NCI-H748 treated with DMSO at 0.1 percent for 48 hours (cell line): ENCODE measurements at regions not wholly inside any gene's neighbourhood (a gene's known extent, or its start where the extent isn't known, plus 50 kb on each side); places are given as distances from the start of the nearest gene placed in this dataset.
"Not testable (repeated sequence)": the region's sequence is repeated elsewhere in the genome, so short reads cannot be mapped to it uniquely, and the experiment has no call there.

Source experiments
- DNase-seq: peaks from one replicate; lab custom pipeline; 2025; lab: John Stamatoyannopoulos, UW

- no peak for DNase-seq
Observed at GRCh38 chr4:120636120-120636630, 286.4 kb downstream of the PRDM5 start.

DNA sequence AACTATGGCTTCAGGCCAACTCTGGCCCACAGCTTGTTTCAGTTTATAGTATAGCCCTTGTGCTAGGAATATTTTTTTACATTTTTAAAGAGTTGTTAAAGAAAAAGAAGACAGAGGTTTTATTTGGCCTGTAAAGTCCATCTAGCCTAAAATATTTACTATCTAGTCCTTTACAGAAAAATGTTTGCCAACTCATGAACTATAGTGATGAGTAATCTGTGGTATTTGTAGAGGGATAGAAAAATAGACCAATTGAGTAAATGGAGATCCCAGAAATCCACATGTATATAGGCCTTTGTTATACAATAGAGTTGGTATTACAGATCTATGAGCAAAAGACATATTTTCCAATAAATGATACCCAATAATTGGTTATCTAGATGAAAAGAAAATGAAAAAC lies 288.7 kb downstream of the PRDM5 start:
- no peak for DNase-seq

- no peak for DNase-seq
Observed at GRCh38 chr4:120630427-120630826, 292.1 kb downstream of the PRDM5 start.

DNA sequence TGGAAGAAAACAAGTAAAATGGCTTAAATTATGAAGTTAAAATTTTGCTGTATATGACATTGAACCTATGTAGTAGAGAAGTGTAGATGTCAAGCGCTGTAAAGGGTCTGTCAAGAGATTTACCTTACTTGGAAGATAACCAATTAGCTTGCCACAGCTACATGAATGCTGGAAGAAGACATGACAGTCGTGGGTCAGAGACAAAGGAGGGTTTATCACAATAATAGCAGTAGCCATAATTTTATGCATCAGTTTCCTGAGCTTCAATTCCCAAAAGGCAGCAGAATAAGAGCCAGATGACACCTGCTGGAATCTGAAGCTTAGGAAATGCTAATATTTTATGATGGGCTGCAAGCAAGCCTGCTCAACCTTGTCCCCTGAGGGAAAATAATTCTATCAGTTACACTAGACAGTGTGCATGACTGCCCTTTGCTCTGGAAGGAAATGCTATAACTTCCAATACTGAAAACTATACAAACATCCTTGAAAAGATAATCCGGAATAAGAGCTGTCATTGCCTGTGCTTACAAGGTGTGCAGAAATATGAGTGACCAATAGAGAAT lies 292.9 kb downstream of the PRDM5 start:
- no peak for DNase-seq

DNA sequence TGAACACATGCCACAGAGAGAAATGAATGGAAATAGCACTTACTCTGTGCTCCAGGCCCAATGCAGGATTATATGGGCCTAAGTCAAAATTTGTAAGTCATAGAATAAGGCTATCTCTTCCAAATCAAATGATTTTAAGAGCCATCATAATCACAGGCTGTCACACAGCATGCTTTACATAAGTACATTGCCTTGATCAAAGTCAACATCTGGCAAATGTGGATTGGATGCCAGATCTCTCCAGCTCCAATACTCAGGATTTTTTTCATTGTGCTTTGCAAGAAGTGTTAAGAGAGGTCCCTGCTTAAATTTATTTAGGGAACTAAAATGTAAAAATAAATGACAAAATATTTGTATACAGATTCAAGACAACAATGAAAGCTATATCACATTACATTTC lies 299.9 kb downstream of the PRDM5 start:
- DNase-seq, result no peak

- DNase-seq, result no peak
Observed at GRCh38 chr4:120617171-120617570, 305.4 kb downstream of the PRDM5 start.

GRCh38 chr4:120616041-120616440 lies 306.5 kb downstream of the PRDM5 start:
- DNase-seq, result no peak

GRCh38 chr4:120613778-120614177 lies 308.7 kb downstream of the PRDM5 start:
- DNase-seq, result no peak

GRCh38 chr4:120611092-120611491 lies 311.4 kb downstream of the PRDM5 start:
- DNase-seq, result no peak

GRCh38 chr4:120591038-120591437 lies 331.5 kb downstream of the PRDM5 start:
- no peak for DNase-seq

DNA sequence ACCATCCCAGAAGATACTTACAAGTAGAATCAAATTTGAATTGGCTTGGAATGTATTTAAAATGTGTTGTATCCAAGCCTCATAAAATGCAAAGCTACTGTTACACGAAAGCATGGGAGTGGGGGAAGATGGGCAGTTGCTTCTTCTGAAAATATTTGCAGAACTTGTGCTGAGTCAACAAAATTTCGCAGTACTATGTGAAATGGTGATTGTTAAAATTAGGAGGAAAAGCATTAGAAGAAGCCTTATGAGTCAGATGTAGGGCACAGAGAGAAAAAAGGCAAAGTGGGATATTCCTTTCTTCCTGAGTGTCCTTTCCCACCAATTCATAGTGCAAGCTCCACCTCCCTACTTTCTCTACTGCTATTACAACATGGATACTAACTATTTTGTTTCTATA lies 332.7 kb downstream of the PRDM5 start:
- no peak for DNase-seq

DNA sequence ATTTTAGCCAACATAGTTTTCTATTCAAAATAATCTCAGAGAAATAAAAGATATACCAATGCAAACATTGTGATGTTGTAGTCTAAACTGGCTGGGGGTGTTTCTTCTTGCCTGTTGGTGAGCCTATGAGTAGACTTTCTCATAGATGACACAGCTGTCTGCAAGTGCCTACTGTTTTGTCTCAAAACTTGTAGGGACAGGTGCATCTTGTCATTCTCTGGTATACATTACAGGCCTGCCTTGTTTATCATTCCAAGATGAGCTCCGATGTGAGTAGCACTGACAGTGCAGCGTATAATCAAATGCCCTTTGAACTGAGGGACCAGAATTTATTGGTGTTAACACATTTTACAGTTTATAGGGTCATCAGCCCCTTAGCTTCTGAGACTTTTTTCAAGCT lies 353.8 kb downstream of the PRDM5 start:
- DNase-seq, result no peak

- DNase-seq, result no peak
Observed at GRCh38 chr4:120561648-120562047, 360.9 kb downstream of the PRDM5 start.

DNA sequence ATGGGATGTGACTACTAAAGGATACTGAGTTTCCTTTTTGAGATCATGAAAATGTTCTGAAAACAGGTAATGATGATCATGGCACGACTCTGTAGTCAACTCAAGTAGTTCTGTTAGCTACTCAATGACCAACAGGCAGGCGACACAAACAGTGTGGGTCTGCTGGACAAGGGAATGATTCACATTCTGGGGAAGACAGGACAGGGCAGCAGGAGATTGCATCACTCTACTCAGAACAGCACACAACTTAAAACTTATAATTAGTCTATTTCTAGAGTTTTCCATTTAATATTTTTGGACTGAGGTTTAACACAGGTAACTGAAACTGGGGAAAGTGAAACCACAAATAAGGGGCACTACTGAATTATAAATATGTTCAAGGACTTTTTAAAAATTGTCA lies 365.2 kb downstream of the PRDM5 start:
- no peak for DNase-seq

GRCh38 chr4:120555058-120555457 lies 367.5 kb downstream of the PRDM5 start:
- DNase-seq, result no peak

GRCh38 chr4:120554086-120554485 lies 368.4 kb downstream of the PRDM5 start:
- DNase-seq, result no peak

GRCh38 chr4:120550624-120551220 lies 371.8 kb downstream of the PRDM5 start:
- DNase-seq, result not testable (repeated sequence)

DNA sequence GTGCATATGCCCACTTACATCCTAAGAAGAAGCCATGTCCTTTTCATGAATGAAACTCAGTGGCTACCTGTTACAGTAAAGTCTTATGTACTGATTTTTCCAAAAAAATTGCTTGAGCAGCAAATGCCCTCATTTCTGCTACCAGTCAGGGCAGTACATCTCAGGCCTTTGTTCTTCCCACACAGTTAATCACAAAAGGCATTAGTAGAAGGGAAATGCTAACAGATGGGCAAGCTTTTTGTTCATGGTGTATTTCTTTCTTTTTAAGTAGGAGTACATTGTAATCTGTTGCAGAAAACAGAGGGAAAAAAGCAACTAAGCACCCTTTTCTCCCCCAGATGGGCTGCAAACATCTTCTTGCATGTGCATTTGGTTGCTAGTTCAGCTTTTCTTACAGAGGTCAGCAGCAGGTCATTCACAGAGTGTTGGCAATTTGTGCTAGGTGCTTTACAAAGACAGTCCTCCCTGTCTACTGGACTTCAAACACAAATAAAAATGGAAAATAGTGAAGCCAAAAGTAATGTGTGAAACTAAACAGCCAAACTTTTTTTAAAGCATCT lies 373.4 kb downstream of the PRDM5 start:
- DNase-seq, result no peak

DNA sequence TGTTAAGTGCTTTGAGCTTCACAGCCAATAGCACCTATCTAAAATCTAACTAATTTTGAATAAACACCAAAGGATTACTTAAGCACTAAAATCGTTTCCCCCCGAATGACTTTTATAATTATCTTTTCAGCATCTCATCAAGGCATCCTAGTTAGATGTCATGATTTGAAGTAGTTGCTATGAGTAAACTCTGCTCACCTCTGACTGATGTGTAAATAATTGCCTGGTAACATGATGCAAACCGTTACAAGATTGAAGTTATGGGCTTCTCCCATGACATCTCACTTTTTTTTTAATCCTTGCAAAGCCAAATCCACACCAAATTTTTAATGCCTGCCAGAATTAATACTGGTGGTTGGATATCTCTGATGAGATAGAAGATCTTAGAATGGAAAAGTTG lies 377.1 kb downstream of the PRDM5 start:
- no peak for DNase-seq

DNA sequence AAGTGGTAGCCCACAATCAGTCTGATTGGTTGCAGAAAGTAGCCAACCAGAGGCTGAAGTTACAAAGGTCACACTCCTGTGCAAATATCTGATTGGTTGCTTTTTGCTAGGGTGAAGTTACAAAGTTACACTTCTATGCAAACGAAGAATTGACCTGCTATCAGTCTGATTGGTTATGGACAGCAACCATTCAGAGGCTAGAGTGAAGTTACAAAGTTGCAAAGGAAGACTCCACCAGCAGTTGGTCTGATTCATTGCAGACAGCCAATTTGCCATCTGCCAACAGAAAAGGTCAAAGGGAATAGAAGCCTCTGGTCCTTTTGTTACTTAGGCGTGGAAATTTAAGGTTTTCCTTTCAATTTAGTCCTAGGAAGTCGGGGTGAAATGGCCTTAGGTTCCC lies 377.7 kb downstream of the PRDM5 start:
- no peak for DNase-seq

DNA sequence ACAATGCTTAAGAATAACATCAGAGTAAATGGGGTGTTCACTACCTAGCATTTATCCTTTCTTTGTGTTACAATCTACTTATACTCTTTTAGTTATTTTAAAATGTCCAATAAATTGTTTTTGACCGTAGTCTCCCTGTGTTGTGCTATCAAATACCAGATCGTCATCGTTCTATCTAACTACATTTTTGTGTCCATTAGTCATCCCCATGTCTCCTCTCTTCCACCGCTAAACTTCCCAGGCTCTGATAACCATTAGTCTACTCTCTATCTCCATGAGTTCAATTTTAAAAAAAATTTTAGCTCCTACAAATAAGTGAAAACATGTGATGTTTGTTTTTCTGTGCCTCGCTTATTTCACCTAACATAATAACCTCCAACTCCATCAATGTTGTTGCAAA lies 381.9 kb downstream of the PRDM5 start:
- no peak for DNase-seq

DNA sequence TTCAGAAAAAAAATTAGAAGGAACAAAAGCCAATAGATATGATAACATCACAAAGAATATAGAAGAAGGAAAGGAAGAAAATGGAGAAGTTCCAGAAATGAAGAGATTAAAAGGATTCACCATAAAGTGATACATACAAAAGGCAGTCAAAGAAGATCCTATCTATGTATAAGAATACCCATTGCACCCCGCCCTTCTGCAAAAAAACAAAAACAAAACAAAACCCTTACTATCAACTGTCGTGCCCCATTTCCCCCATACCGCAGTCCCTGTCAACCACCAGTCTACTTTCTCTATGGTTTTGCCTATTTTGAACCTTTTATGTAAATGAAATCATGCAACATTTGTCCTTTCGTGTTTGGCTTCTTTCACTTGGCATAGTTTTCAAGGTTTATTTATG lies 385.6 kb downstream of the PRDM5 start:
- no peak for DNase-seq

DNA sequence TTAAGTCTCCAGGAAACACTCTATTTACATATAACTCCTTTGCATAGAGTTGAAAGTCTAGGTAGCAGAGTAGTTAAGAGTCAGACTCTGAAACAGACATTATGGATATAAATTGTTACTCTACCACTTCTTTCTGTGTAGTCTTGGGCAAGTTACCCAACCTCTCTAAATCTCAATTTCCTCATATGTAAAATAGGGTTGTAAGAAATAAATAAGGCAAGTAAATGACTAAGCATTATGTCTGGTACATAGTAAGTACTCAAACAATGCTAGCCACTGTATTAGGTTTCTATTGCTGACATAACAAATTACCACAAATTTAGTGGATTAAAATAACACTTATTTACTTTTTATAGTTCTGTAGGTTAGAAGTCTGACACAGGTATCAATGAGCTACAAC lies 394.1 kb downstream of the PRDM5 start:
- DNase-seq, result no peak

DNA sequence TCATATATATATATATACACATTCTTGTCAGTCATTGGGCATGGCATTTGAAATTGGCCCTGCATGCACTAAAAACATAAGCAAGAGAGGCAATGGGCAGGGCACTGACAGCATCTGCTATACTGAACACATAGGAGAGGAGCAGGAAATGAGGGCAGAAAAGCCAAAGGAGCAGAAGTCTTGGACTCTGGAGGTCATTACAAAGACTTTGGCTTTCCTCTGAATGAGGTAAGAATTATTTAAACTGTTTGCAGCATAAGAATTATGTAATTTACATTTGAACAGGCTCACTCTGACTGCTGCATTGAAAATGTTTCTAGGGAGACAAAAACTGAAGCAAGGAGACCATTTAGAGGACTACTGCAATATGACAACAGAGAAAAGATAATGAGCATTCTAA lies 396.5 kb downstream of the PRDM5 start:
- no peak for DNase-seq
